Stimulated activated CD4-positive, alpha-beta T cell treated with anti-CD3 and anti-CD28 coated beads, Interleukin-4, amount 100 ng/mL, for 1 hour (primary cell): ENCODE measurements at regions not wholly inside any gene's neighbourhood (a gene's known extent, or its start where the extent isn't known, plus 50 kb on each side); places are given as distances from the start of the nearest gene placed in this dataset.
"Not testable (repeated sequence)": the region's sequence is repeated elsewhere in the genome, so short reads cannot be mapped to it uniquely, and the experiment has no call there.

Experiments used
- DNase-seq: peaks from one replicate; pipeline ENCODE4 v3.0.0-alpha.2; 2020

DNA sequence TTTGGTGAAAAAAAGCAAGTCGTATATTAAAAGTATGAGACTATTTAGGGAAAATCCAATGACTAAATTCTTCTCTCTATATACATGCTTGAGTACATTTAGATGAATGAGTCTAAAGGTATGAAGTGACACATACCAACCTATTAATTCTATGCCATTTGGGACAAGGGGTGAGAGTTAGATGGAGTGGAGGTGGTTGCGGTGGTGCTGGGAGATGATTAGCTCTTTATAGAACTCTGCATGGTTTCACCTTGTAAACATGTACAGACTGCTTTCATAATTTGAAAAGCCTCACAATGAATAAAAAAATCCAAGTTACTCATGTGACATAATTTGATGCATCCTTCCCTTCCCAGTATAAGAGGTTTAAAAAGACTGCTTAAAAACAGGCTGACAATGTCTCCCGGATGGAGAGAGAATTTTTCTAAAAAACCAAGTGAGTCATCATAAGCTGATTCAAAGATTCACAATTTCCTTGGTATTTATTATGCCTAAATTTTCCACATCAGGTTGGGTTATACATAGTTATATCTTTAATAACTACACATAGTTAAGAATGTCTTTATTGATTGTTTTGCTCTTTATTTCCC lies 572.8 kb downstream of the REEP3 start:
- DNase-seq, result no peak

DNA sequence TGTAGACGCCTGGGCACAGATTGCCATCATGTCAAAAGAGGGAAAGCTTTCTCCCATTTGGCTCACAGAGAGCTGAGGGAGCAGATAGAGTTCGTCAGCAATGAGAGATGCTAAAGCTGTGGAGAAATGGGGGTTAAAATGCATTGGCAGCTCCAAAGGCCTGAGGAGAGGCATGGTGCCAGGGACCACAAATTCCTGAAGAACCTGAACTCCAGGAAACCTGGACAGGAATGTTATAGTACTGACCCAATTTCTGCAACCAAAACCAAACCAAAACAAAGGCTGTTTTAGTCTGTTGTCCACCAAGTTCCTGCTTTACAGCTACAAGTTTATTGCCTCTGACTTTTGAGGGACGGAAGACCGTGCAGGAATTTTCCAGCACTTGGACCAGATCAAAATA lies 575.7 kb downstream of the REEP3 start:
- DNase-seq, result no peak

DNA sequence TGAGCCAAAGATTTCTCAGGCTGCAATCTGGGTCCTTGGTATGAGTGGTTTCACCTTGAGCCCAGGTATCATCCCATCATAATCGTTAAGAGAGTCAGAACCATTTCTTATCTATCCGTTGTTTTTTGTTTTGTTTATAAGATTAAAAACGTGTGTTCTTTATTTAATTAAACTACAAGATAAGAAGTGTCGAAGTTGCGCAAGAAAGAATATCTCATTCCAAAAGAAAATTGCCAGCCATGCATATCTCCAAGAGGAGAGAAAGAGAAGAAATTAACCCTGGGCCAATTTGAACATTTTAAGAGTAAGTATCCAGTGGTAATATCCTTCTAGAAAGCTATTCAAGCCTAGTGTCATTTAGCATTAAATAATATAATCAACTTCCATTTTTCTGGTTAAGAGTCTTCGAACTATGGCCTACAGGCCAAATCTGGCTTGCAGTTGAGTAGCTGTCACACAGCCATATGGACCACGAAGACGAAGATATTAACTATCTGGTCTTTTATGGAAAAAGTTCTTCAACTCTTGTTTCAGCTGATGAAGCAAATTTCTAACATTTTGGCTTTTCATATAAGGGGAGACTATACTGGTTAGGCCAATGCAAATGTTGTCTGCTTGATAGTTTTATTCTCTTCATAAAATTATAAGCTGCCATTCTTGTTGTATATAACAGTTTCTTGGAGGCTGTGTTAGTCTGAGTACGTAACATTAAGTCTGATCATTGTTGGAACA lies 576.4 kb downstream of the REEP3 start:
- no peak for DNase-seq

DNA sequence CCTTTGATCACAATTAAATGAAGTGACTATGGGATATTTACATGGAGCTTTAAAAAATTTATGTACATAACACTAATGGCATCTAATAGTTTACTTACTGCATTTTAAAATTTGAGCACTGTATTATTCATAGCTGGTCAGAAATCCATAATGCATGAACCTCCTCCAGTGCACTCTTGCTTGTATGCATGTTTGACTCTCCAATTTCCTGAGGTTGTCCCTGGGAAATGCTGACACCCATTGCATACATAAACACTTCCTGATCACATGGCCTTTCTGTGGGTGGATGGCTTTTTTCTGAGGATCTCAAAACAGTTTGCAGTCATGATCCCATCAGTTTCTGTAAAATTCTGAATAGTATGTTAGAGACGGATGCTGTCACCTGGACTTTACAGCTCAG lies 577.8 kb downstream of the REEP3 start:
- no peak for DNase-seq

DNA sequence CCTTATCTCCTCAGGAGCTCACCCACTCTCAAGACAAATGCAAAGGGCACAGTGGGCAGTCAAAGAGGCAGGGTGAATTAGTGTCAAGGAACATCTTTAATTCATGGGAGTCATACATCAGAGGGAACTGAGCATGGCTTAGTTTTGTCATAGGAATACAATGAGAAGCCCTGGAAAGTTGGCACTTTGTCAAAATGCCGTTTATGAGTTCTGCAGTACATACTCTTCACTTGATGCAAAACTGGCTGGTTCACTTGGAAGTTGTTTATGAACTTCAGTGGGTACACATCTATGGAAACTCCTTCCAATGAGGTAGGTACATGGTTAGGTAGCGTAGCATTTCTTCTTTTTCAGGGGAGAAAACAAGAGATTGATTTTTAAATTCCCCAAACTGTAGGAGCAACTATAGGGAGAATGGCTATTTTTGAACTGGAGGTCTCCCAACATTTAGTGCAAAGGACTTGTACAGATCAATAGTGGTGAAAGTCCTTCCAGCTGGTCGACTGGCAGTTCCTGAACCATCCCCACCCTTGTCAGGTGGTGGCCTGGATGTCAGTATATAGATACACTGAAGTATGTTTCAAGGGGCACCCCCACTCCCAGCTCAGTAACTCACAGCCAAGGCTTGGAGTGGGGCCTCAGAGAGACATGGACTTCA lies 580.5 kb downstream of the REEP3 start:
- no peak for DNase-seq

DNA sequence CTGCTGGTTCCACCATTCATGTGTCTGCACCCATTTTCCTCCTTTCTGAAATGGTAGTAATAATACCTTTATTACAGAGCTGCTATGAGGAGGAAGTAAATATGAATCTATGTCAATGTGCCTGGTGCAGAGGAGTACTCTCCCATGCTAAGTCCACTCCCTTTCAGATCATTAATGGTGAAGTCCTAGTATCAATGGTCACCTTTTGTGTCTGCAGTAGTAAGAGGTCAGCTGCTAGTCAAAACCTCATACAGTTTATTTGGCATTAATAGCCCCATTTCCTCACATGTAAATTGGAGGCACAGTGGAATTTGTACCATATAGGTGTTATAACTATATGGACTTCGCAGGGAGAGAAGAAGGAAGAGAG lies 581.0 kb downstream of the REEP3 start:
- DNase-seq, result no peak

DNA sequence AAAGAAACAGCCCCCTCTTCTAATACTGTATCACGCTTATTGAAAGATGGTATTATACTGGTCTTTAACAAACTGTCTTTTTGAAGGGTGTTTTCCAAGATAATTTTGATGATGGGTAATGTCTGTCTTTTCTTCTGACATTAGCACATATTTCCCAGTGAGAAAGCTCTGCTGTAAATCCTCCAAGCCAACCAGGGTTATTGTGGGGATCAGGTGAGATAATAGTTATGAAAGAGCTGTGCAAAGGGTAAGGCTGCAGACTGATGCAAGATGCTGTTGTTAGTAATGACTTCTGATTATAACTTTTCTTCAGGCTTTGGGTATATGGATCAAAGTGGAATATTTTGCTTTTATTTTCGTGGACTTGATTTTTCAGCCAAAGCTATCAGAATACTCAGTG lies 581.7 kb downstream of the REEP3 start:
- DNase-seq, result no peak

DNA sequence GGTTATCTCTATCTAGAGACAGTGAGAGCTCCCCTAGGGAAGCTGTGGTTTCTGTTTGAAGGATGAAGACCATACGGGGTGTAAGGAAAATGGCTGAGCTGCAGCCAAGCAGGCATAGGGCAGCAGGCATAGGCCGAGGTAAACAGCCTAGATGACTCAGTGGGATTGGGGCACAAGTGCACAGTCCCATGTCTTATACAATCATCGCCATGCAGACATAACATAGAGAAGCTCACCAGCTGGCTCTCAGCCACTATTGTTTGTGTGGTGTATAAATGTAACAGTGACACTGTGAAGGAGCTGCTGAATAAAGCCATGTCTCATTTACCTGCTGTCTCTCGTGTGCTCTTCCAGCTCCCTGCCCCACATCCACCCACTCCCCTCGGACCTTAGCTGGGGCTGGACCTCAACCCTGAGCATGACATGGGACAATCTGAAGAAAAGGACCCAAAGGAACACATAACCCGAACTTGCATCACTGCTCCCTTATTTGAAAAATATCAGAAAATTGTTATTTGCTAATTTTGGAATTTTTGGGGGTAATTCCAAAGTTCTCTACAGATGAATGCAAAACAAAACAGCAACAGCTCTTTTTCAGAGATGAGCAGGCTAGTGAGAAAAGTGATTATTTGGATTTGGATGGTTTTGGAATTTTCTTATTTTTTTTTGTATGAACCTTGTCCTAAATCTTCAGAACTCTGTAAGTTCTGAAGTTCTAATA lies 582.7 kb downstream of the REEP3 start:
- no peak for DNase-seq

DNA sequence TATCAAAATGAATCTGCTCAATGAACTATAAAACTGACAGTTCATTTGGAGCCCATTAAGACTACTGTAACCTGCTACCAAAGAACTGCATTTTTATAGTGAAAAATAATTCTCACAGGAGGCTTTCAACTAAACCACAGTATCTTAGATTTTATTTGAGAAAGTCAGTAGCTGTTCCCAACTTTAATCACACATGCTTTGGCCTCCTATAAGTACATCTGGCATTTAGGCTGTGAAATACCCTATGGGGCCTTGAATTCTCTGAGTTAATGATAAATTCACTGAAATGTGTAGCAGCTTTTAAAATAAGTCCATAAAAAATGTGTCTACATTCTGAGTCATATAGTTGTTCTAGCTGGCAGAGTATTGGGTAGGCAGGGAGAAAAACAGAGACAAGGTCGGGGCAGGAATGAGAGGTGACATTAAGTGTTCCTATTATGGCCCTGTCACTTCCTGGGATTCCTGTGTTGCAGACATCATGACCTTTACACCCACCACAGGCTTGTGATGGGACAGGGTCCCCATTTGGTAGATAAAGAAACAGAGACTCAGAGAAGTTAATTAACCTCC lies 588.8 kb downstream of the REEP3 start:
- DNase-seq, result no peak

DNA sequence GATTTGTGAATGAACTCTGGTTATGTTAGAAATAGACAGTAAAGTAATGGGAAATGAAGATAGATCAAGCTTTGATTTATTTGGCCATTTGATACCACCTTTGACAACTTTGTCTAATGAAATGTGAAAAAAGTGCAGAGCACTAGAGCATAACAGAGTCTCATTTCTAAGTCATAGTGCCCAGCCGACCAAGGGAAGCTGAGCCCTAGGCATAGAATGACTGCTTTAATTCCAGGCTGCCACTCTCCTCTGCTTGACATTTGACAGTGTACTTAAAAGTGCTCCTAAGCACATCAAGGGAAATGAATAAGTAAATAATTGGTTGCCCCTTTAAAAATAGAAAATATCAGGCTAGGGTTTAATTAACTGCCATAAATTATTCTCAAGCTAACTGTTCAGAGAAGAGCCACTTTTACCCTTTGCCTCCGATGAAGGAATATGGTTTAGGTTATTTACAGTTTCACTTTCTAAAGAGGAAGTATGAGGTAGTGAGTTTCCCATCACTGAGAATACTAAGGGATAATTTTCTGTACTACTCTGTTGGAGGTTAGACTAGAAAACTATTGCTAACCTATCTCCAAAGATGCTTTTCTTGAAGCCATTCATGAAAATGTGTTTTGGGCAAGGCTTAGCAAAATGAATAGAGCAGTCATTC lies 591.6 kb downstream of the REEP3 start:
- no peak for DNase-seq

DNA sequence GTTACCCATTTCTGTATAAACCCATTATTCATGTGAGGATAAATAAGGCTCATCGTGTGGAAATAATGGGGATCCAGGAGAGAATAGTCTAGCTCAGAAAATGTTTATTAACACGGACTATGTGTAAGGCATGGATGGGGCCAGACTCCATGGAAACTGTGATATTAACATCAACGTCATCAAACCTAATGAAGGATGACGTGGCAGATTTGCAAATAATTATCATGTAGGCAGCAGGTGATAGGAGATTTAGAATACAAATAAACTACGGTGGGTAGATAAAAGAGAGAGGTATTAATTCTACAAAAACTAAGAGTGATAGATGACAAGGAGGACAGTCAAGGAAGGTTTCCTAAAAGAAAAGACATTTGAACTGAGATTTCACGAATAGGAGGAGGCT lies 592.2 kb downstream of the REEP3 start:
- no peak for DNase-seq

DNA sequence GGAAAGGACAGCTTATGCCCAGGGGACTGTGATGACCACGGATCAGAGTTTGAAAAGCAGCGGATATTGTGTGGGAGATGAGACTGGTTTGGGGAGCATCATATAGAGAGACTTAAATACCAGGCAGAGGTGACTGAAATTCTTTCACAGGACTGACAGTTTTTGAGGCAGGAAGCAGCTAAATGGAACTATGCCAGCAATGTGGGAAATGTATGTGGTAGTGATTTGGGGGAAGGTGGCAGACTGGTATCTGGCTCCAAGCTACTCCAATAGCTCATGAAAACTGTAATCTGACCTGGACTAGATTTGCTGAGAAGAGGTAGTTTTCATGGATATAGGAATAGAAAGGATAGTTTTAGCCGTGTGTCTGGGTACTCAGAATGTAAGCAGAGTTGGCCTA lies 592.6 kb downstream of the REEP3 start:
- no peak for DNase-seq

DNA sequence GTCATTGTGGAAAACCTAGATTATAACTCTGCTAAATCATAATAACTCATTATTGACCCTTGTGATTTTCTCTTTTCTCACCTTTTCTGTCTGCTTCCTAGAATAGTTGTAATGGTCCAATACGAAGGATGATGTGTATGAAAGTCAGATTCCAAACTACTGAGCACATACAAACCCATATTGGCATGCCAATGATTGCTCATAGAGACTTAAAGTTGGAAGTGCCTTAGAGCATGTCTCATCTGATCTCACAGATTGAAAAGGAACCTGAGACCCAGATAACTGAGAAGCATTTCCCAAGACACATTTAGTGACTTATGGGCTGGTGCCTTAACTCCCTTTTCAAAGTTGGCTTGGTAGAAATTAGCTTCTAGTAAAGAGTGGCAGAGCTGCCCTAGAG lies 594.3 kb downstream of the REEP3 start:
- no peak for DNase-seq

DNA sequence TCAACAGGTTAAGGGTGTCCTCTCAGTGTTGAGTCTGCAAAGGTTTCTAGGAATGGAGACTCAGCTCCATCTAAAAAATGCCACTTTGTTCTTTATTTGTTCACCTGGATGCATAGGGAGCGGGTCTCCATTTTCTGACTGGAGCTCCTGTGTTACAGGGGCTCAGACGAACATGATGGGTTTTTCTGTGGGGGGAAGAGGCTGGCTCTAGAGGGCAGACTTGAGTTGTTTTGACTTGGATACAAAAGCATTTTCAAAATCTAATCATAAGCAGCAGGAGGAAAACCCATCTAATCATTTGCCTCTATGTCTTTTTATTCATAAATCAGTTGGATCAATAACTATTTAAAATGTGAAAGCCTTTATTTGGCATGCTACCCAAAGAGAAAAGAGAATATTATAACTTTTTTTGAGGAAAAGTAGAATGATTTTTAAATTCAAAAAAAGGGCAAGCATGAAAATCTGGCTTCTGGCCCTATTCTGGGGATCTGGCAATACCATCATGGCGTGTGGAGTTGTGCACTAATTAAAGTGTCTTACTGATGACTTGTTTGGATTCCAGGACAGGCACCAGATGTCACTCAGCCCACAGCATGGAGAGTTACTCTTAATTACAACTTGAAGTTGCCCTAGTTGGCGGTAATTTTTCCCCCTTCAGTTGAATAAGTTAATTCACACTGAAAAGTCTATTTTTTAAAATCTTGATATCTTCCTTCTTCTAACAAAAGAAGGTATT lies 594.9 kb downstream of the REEP3 start:
- DNase-seq, result no peak

DNA sequence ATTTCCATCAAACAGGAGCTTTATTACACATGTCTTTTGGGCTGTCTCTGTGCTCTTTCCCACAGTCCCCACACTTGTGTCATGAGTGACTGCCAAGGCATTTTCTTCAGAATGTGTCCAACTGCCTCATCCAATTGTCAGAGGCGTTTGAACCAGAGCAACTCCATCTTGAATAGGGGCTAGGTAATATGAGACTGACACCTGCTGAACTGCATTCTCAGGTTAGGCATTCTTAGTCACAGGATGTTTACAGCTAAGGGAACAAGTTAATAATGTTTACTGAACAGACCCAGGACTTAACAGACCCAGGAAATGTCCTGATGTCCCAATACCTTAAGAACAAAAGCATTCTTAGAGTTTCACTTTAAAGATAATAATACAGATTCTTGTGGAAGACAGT lies 595.5 kb downstream of the REEP3 start:
- no peak for DNase-seq

DNA sequence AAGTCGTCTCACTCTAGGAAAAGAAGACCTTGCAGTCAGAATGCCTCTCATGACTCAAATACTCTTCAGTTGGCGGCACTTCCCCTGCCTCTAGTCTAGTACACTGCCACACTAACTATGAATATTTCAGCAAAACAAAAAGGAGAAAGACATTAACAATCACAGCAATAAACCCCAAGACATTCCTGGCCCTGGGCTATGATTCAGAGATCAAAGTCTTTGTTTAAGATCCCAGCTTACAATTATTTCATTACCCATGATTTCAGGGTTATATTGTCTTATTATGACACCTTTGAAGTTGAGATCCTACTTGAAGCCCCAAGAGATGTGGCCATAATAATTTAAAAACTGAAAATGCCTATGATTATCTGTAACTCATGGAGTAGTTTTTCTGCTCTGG lies 597.5 kb downstream of the REEP3 start:
- no peak for DNase-seq

DNA sequence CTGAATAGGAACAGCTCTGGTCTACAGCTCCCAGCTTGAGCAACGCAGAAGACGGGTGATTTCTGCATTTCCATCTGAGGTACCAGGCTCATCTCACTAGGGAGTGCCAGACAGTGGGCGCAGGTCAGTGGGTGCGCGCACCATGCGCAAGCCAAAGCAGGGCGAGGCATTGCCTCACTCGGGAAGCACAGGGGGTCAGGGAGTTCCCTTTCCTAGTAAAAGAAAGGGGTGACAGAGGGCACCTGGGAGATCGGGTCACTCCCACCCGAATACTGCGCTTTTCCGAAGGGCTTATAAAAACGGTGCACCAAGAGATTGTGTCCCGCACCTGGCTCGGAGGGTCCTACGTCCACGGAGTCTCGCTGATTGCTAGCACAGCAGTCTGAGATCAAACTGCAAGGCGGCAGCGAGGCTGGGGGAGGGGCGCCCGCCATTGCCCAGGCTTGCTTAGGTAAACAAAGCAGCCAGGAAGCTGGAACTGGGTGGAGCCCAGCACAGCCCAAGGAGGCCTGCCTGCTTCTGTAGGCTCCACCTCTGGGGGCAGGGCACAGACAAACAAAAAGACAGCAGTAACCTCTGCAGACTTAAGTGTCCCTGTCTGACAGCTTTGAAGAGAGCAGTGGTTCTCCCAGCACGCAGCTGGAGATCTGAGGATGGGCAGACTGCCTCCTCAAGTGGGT lies 599.2 kb downstream of the REEP3 start:
- not testable (repeated sequence) for DNase-seq

DNA sequence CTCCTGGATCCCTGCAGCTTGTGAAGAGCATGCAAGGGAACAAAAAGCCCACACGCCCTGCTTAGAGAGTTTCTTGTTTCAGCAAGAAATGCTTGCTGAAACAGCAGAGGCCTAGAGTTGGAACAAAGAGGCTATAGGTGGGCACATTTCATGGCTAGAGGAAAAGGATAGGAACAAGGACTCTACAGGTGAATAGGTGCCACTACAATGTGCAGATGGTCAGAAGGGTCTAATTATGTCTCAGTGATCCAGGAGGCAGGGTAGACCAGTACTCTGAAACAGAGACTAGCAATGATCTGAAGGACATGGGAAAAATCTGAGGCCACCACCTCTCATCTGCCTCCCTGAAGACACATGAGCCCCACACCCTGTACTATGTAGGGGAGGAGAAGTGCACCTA lies 609.0 kb downstream of the REEP3 start:
- DNase-seq, result no peak

DNA sequence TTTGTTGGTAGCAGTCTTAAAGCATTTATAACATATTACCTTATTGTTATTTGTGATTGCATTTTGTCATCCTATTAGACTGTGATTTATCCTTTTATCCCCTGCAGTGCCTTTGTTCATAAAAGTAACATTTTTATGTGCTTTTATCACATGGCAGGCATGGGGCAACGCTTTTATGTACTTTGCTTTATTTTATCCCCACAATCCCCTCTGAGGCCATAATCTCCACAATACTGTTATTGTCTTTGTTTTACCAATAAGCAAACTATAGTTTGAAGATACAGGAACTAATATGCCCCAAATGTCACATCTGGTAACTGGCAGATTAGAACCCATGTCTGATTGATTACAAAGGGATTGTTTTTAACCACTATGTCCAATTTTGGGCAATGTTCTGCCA lies 613.5 kb downstream of the REEP3 start:
- no peak for DNase-seq

DNA sequence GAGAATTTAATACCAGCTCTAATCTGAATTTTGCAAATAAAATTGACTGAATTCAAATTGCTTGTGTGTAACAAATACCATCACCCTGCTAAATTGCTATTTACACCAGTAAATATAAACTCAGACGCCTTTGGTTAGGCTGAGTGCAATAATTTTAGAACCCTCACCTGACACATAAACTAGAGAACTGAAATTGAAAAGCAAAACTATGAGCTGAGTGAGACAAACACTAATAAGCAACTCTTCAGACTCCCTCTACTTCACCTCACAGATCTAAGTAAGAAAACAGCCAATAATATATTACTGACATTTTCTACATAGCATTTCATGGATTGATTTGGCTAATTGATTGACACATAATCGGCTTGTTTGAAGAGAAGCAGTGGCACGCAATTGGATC lies 621.2 kb downstream of the REEP3 start:
- DNase-seq, result no peak

DNA sequence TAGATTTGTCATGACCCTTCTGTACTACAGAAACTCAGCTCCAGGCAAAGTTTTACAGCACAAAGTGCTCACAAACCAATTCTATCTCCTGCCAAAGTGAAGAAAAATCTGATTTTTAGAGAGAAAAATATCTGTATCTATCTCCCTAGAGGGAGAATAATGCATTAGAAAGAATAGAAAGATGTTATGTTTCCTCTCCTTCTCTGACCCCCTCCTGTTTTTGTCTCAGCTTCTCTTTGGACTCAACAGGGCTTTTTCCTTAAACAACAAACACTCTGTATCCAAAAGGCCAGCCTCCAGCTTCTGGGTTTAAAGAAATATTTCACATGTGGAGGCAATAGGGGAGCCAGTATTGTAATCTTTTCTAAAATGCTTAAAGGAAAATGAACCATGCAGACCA lies 627.4 kb downstream of the REEP3 start:
- no peak for DNase-seq

DNA sequence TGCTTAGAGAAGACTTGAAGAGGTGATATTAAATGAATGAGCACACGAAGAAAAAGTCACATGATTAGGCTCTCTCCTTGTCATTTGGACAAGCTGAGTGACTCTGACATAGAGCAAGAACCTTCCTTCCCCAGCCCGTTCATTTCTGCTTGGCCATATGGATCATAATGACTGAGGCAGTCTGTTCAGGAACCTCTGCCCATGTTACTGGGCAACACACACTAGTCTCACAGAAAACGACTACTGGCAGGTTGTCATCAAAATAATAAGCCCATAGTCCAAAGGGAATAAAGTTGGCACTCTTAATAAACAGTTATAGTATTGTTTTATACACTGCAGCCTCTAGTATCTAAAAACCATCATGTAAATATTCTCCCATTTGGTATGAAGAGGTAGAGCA lies 635.0 kb downstream of the REEP3 start:
- no peak for DNase-seq
